H1 (cell line): ENCODE measurements at regions not wholly inside any gene's neighbourhood (a gene's known extent, or its start where the extent isn't known, plus 50 kb on each side); places are given as distances from the start of the nearest gene placed in this dataset.
A peak's percentile ranks its signal among the peaks of the same experiment; 100 is the strongest.

Experiments used
- CTCF ChIA-PET: fragments of 300-600 bp; sonication (Branson Sonifier 250); formaldehyde crosslinking; loops from one replicate; lab custom pipeline; 2021; ENCODE audit not compliant: partially characterized antibody; lab: Charles Lee
- POLR2A ChIA-PET: fragments of 300-600 bp; sonication (Branson Sonifier 250); formaldehyde crosslinking; loops from one replicate; lab custom pipeline; 2021; ENCODE audit warnings: inconsistent platforms; ENCODE audit not compliant: partially characterized antibody; lab: Charles Lee
- DNase-seq, 2 experiments: peaks; one replicate each; pipeline versions ENCODE4 v3.0.0 to v3.0.0-alpha.2; 2010 to 2022; ENCODE audit warnings: low spot score in 2 of 2, low read depth in 1 of 2, mixed read lengths in 1 of 2
- FAIRE-seq: peaks from 2 replicates; lab custom pipeline; 2011; peaks lifted over from hg19 to GRCh38; lab: Jason Lieb, UNC
- H2AFZ ChIP-seq: 2 replicates; pipeline ENCODE4 v1.8.1; 2012; ENCODE audit warnings: low read length, inconsistent platforms
- H2AK5ac ChIP-seq: 2 replicates; pipeline ENCODE4 v1.6.1; 2013; ENCODE audit warnings: low read depth, low read length
- H2BK120ac ChIP-seq: replicated peaks from 2 replicates; pipeline ENCODE3; 2013; ENCODE audit warnings: low read depth, low read length, inconsistent platforms
- H2BK12ac ChIP-seq: 2 replicates; pipeline ENCODE4 v1.6.1; 2013; ENCODE audit warnings: low read depth, low read length
- H2BK15ac ChIP-seq: 2 replicates; pipeline ENCODE4 v1.6.1; 2013; ENCODE audit warnings: low read length
- H2BK20ac ChIP-seq: 2 replicates; pipeline ENCODE4 v1.6.1; 2013; ENCODE audit warnings: low read length
- H2BK5ac ChIP-seq: 2 replicates; pipeline ENCODE4 v1.6.1; 2013; ENCODE audit warnings: low read depth, low read length
- H3K14ac ChIP-seq: 2 replicates; pipeline ENCODE4 v1.6.1; 2013; ENCODE audit warnings: inconsistent platforms; ENCODE audit not compliant: insufficient read length
- H3K18ac ChIP-seq: 2 replicates; pipeline ENCODE4 v1.6.1; 2013; ENCODE audit warnings: low read length; ENCODE audit errors: extremely low read depth
- H3K23ac ChIP-seq: 2 replicates; pipeline ENCODE4 v1.6.1; 2013; ENCODE audit warnings: inconsistent platforms; ENCODE audit not compliant: insufficient read length
- H3K23me2 ChIP-seq: 2 replicates; pipeline ENCODE4 v1.6.1; 2013; ENCODE audit warnings: low read depth, low read length
- H3K27ac ChIP-seq: 2 replicates; pipeline ENCODE4 v1.6.1; 2011; ENCODE audit warnings: low read depth, low read length, inconsistent platforms
- H3K27me3 ChIP-seq, 4 experiments: replicated peaks in 1 of 4; 1 replicate in 1 of 4; 2 replicates in 3 of 4; pipeline versions ENCODE4 v1.6.1 to v1.8.1; 2011 to 2013; ENCODE audit warnings: low read length in 3 of 4, mild to moderate bottlenecking in 3 of 4, inconsistent platforms in 2 of 4, mixed read lengths in 2 of 4, moderate library complexity in 1 of 4; ENCODE audit not compliant: control insufficient read depth in 3 of 4, insufficient read depth in 3 of 4; ENCODE audit errors: extremely low read depth in 1 of 4
- H3K36me3 ChIP-seq, 4 experiments: 2 replicates each; pipeline versions ENCODE4 v1.6.1 to v1.8.1; 2011 to 2013; ENCODE audit warnings: mild to moderate bottlenecking in 4 of 4, low read length in 3 of 4, moderate library complexity in 2 of 4, control low read depth in 1 of 4, inconsistent platforms in 1 of 4; ENCODE audit not compliant: insufficient read depth in 4 of 4, control insufficient read depth in 2 of 4
- H3K4ac ChIP-seq: replicated peaks from 2 replicates; pipeline ENCODE3; 2013; ENCODE audit warnings: low read length, low read depth, mixed read lengths, inconsistent platforms; ENCODE audit not compliant: insufficient read length
- H3K4me1 ChIP-seq, 4 experiments: replicated peaks in 1 of 4; 1 replicate in 1 of 4; 2 replicates in 3 of 4; pipeline versions ENCODE4 v1.6.1 to v1.8.1; 2011 to 2013; ENCODE audit warnings: low read length in 3 of 4, inconsistent platforms in 2 of 4, mixed read lengths in 1 of 4; ENCODE audit not compliant: insufficient read depth in 4 of 4, control insufficient read depth in 3 of 4
- H3K4me2 ChIP-seq, 2 experiments: 2 replicates each; pipeline versions ENCODE4 v1.6.1 to v1.8.1; 2011 to 2013; ENCODE audit warnings: low read depth in 2 of 2, low read length in 2 of 2, control low read depth in 1 of 2, inconsistent platforms in 1 of 2, mild to moderate bottlenecking in 1 of 2; ENCODE audit not compliant: insufficient read depth in 1 of 2
- H3K4me3 ChIP-seq, 4 experiments: fragments of 200-600, 300-600 bp in 1 of 4; sonication (generic), shearing (Covaris generic), sonication (Bioruptor Twin) in 1 of 4; 2 replicates each; pipeline versions ENCODE4 v1.5.1 to v1.8.1; 2011 to 2016; ENCODE audit warnings: low read length in 4 of 4, low read depth in 3 of 4, control low read depth in 2 of 4, inconsistent platforms in 2 of 4, mild to moderate bottlenecking in 2 of 4, mixed read lengths in 1 of 4, moderate library complexity in 1 of 4; ENCODE audit not compliant: insufficient read depth in 2 of 4; ENCODE audit errors: extremely low read depth in 1 of 4
- H3K56ac ChIP-seq: replicated peaks from 2 replicates; pipeline ENCODE3; 2013; ENCODE audit warnings: low read depth, mild to moderate bottlenecking, mixed read lengths, low read length, inconsistent platforms; ENCODE audit not compliant: insufficient read length
- H3K79me1 ChIP-seq: 2 replicates; pipeline ENCODE4 v1.6.1; 2013; ENCODE audit warnings: low read depth, low read length, control low read depth
- H3K79me2 ChIP-seq, 2 experiments: 2 replicates each; pipeline versions ENCODE4 v1.6.1 to v1.8.1; 2012 to 2013; ENCODE audit warnings: low read length in 2 of 2, mild to moderate bottlenecking in 2 of 2, inconsistent platforms in 1 of 2; ENCODE audit not compliant: insufficient read depth in 2 of 2, control insufficient read depth in 1 of 2
- H3K9ac ChIP-seq, 4 experiments: replicated peaks in 1 of 4; 1 replicate in 1 of 4; 2 replicates in 3 of 4; pipeline versions ENCODE4 v1.6.1 to v1.8.1; 2011 to 2013; ENCODE audit warnings: low read depth in 3 of 4, low read length in 3 of 4, control low read depth in 2 of 4, mild to moderate bottlenecking in 2 of 4, moderate library complexity in 2 of 4, inconsistent platforms in 1 of 4; ENCODE audit errors: extremely low read depth in 1 of 4
- H3K9me3 ChIP-seq, 2 experiments: 2 replicates each; pipeline versions ENCODE4 v1.6.1 to v1.8.1; 2012 to 2013; ENCODE audit warnings: mild to moderate bottlenecking in 2 of 2, moderate library complexity in 2 of 2, control low read depth in 1 of 2, inconsistent platforms in 1 of 2, low read depth in 1 of 2, low read length in 1 of 2, mixed read lengths in 1 of 2; ENCODE audit not compliant: insufficient read depth in 2 of 2
- H4K20me1 ChIP-seq, 2 experiments: replicated peaks in 1 of 2; 2 replicates each; pipeline versions ENCODE3 to v1.8.1; 2011 to 2013; ENCODE audit warnings: inconsistent platforms in 2 of 2, low read length in 2 of 2, mild to moderate bottlenecking in 1 of 2; ENCODE audit not compliant: insufficient read depth in 2 of 2, control insufficient read depth in 1 of 2
- H4K5ac ChIP-seq: 2 replicates; pipeline ENCODE4 v1.6.1; 2013; ENCODE audit warnings: low read length, low read depth, mixed read lengths, inconsistent platforms; ENCODE audit not compliant: insufficient read length
- H4K8ac ChIP-seq: 2 replicates; pipeline ENCODE4 v1.8.0; 2013; ENCODE audit warnings: mild to moderate bottlenecking, moderate library complexity, low read length, inconsistent platforms; ENCODE audit not compliant: insufficient read depth; ENCODE audit errors: extremely low read depth
- H4K91ac ChIP-seq: replicated peaks from 2 replicates; pipeline ENCODE3; 2013; ENCODE audit warnings: low read length, mixed read lengths, inconsistent platforms; ENCODE audit not compliant: insufficient read length
- CHD2 ChIP-seq: IDR thresholded peaks from 2 replicates; pipeline ENCODE4 v1.6.1; 2012; ENCODE audit warnings: low read length, improper control_type of control experiment
- KDM1A ChIP-seq: fragments of 200-600, 300-600 bp; sonication (generic); IDR thresholded peaks from 2 replicates; pipeline ENCODE4 v1.7.1; 2016; ENCODE audit warnings: mild to moderate bottlenecking, low read length, borderline replicate concordance
- TCF12 ChIP-seq: IDR thresholded peaks from 2 replicates; pipeline ENCODE4 v1.6.1; 2011; ENCODE audit warnings: low read depth, mild to moderate bottlenecking, low read length
- TEAD4 ChIP-seq: IDR thresholded peaks from 2 replicates; pipeline ENCODE4 v1.6.1; 2012; ENCODE audit warnings: low read depth, low read length, inconsistent platforms, mixed read lengths
- YY1 ChIP-seq: IDR thresholded peaks from 2 replicates; pipeline ENCODE4 v1.6.1; 2011; ENCODE audit warnings: low read depth, mild to moderate bottlenecking, low read length
- WGBS, 2 experiments: shearing (Covaris generic) in 1 of 2; methylation state at CpG; one replicate each; pipeline versions ENCODE4 v1.1.6 to v1.1.7; 2013 to 2015; ENCODE audit warnings: low lambda C conversion rate in 2 of 2, mixed read lengths in 2 of 2, inconsistent platforms in 1 of 2, low coverage in 1 of 2, missing lambda C conversion rate in 1 of 2; ENCODE audit not compliant: insufficient replicate concordance in 2 of 2, insufficient coverage in 1 of 2, insufficient read length in 1 of 2; ENCODE audit errors: extremely low coverage in 1 of 2, missing lambda C conversion rate in 1 of 2; 5-methylcytosine and 5-hydroxymethylcytosine counted together

DNA sequence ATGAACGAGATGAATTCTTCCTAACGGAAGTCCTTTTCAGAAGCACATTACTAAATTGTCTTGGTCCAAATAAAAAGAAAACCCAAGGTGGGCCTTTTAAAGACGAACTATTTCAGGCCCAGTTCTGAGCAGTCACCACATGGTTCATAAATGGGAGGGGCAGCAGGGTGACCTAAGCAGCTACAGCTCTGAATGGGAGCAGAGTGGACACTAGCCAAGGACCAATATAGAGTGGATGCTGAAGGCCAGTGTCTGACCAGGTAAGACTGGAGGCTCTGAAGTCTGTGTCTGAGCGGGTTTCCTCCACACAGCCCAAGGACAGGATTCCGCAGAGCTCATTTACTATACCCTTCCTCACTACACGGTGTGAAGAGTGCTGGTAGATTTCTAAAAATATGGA, 159.1 kb downstream of the TMEM26 start:
- no peaks in the 10 kb centered on the region for H3K27me3 ChIP-seq
- H3K79me1 ChIP-seq, result no peaks in the 10 kb centered on the region
- H3K9ac ChIP-seq, result no peak overlapping the region
- H3K79me2 ChIP-seq, result no peaks in the 10 kb centered on the region
- POLR2A ChIA-PET, result no interaction called here
- H2BK15ac ChIP-seq, result no peak overlapping the region
- H4K91ac ChIP-seq, result no peak overlapping the region
- peak overlapping the region; percentile 68; the same call in 1 of the 2 replicates for H2BK12ac ChIP-seq
- no peak overlapping the region for H3K23ac ChIP-seq
- FAIRE-seq, result no peak
- no peak overlapping the region; the same call in 1 of the 2 replicates for H4K8ac ChIP-seq
- no peak overlapping the region for H2BK20ac ChIP-seq
- CTCF ChIA-PET, result interaction anchor here (0.5 kb wide), 1 partner anchor 74 kb away, joined by 3 read pairs; no protein-coding TSS in a partner anchor
- peaks cover 4% of the 10 kb centered on the region in 2 experiments; a peak in 2 of 4 replicates for H3K9me3 ChIP-seq
- DNase-seq, result no peak
- H3K4me3 ChIP-seq, result no peak overlapping the region
- H3K36me3 ChIP-seq, result no peaks in the 10 kb centered on the region
- no peak overlapping the region for H3K14ac ChIP-seq
- H2AFZ ChIP-seq, result 0 out of 2 replicates have a peak overlapping the region, but pooled peaks have one; percentile 51
- no peaks in the 10 kb centered on the region for H3K23me2 ChIP-seq
- H4K5ac ChIP-seq, result no peak overlapping the region
- H4K20me1 ChIP-seq, result no peaks in the 10 kb centered on the region
- TF ChIP-seq CHD2 (no peak), YY1 (no peak), KDM1A (no peak), TCF12 (no peak), TEAD4 (no peak)
- H3K27ac ChIP-seq, result no peak overlapping the region
- no peak overlapping the region for H3K4ac ChIP-seq
- H3K18ac ChIP-seq, result no peak overlapping the region
- 95% methylated on average over 6 of the region's 6 CpGs; no CpG with 5 or more reads in 1 of the 2 experiments for WGBS, 2 experiments
- H2BK5ac ChIP-seq, result no peak overlapping the region
- peaks cover 0 to 5% (median 0%) of the 10 kb centered on the region in 4 experiments; a peak in 2 of 7 replicates for H3K4me1 ChIP-seq
- H3K4me2 ChIP-seq, result no peak overlapping the region
- H3K56ac ChIP-seq, result no peak overlapping the region
- H2BK120ac ChIP-seq, result no peak overlapping the region
- H2AK5ac ChIP-seq, result no peak overlapping the region
